ENCODE measurements at regions not wholly inside any gene's neighbourhood (a gene's known extent, or its start where the extent isn't known, plus 50 kb on each side); places are given as distances from the start of the nearest gene placed in this dataset.
A peak's percentile ranks its signal among the peaks of the same experiment; 100 is the strongest.

GRCh38 chr15:29538044-29538443 lies 268.4 kb upstream of the NSMCE3 start:
- H3K27me3 Mint-ChIP-seq (ENCODE audit: low read depth): peaks cover 3% of the 10 kb centered on the region
- no peaks in the 10 kb centered on the region for H3K9me3 Mint-ChIP-seq
- DNase-seq (ENCODE audit: low spot score in 2 of 2, unreplicated experiment in 2 of 2): no peak
- H3K4me1 Mint-ChIP-seq: peaks cover 18% of the 10 kb centered on the region
- TF ChIP-seq CTCF (IDR thresholded peaks at IDR 0.05; ENCODE audit: unreplicated experiment): no peak
- H3K36me3 Mint-ChIP-seq: no peaks in the 10 kb centered on the region
- no peak overlapping the region for H3K4me3 Mint-ChIP-seq
- no peak overlapping the region for H3K27ac Mint-ChIP-seq

DNA sequence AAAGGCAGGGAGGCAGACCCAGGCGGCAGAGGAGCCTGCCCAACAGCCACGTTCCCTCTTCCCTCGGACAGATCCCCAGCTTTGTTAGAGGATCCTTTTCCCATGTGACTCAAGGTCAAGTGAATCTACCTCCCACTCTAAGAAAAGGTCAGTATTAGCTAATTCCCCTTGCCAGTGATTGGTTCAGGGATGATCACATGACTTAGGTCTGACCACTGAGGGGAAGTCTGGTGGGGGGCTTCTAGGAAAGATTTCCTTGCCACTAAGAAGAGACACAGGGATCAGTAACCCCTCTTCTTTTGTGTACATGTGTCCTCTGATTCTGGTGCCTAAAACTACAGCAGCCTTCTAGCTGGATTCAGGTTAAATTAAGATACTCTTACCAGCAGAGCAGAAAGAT lies 266.3 kb upstream of the NSMCE3 start:
- Mint-ChIP-seq H3K27ac (no peak overlapping the region), H3K36me3 (no peaks in the 10 kb centered on the region), H3K9me3 (no peaks in the 10 kb centered on the region), H3K27me3 (ENCODE audit: low read depth) (no peaks in the 10 kb centered on the region), H3K4me1 (peaks cover 11% of the 10 kb centered on the region), H3K4me3 (no peak overlapping the region)
- no peak for DNase-seq (ENCODE audit: low spot score in 2 of 2, unreplicated experiment in 2 of 2)
- TF ChIP-seq CTCF (IDR thresholded peaks at IDR 0.05; ENCODE audit: unreplicated experiment): no peak

GRCh38 chr15:29534378-29534777 lies 264.8 kb upstream of the NSMCE3 start:
- Mint-ChIP-seq H3K9me3 (no peaks in the 10 kb centered on the region), H3K36me3 (no peaks in the 10 kb centered on the region), H3K4me1 (peaks cover 11% of the 10 kb centered on the region), H3K27me3 (ENCODE audit: low read depth) (no peaks in the 10 kb centered on the region), H3K27ac (peak overlapping the region; percentile 55), H3K4me3 (no peak overlapping the region)
- no peak for DNase-seq (ENCODE audit: low spot score in 2 of 2, unreplicated experiment in 2 of 2)
- TF ChIP-seq CTCF (IDR thresholded peaks at IDR 0.05; ENCODE audit: unreplicated experiment): no peak

GRCh38 chr15:29533647-29534046 lies 264.0 kb upstream of the NSMCE3 start:
- H3K36me3 Mint-ChIP-seq: no peaks in the 10 kb centered on the region
- H3K4me3 Mint-ChIP-seq: no peak overlapping the region
- peaks cover 11% of the 10 kb centered on the region for H3K4me1 Mint-ChIP-seq
- no peak for TF ChIP-seq CTCF (IDR thresholded peaks at IDR 0.05; ENCODE audit: unreplicated experiment)
- H3K27me3 Mint-ChIP-seq (ENCODE audit: low read depth): no peaks in the 10 kb centered on the region
- H3K27ac Mint-ChIP-seq: no peak overlapping the region
- DNase-seq (ENCODE audit: low spot score in 2 of 2, unreplicated experiment in 2 of 2): no peak
- H3K9me3 Mint-ChIP-seq: no peaks in the 10 kb centered on the region

DNA sequence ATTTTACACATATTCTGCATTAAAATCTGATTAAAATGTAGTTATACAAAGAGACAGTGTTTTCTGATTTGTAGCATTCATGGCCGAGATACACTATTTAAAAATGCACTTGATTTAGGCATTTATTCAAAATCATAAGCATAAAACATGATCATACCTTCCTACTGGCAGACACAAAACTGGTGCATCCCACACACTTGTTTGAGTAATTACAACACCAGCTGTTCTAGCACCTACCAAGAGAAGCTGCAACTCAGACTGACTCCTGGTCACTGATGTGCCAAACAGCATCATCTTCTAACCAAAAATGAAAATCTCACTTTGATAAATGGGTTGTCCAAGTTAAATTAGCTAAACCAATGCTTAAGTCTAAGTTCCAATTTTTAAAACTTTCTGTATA lies 262.7 kb upstream of the NSMCE3 start:
- Mint-ChIP-seq H3K36me3 (no peaks in the 10 kb centered on the region), H3K4me3 (no peak overlapping the region), H3K4me1 (peaks cover 11% of the 10 kb centered on the region), H3K27me3 (ENCODE audit: low read depth) (no peaks in the 10 kb centered on the region), H3K27ac (no peak overlapping the region), H3K9me3 (no peaks in the 10 kb centered on the region)
- DNase-seq (ENCODE audit: low spot score in 2 of 2, unreplicated experiment in 2 of 2): no peak
- TF ChIP-seq CTCF (IDR thresholded peaks at IDR 0.05; ENCODE audit: unreplicated experiment): no peak

GRCh38 chr15:29530966-29531365 lies 261.3 kb upstream of the NSMCE3 start:
- Mint-ChIP-seq H3K27ac (no peak overlapping the region), H3K4me1 (peaks cover 11% of the 10 kb centered on the region), H3K9me3 (no peaks in the 10 kb centered on the region), H3K27me3 (ENCODE audit: low read depth) (peaks cover 5% of the 10 kb centered on the region), H3K36me3 (no peaks in the 10 kb centered on the region), H3K4me3 (no peak overlapping the region)
- DNase-seq (ENCODE audit: low spot score in 2 of 2, unreplicated experiment in 2 of 2): no peak
- no peak for TF ChIP-seq CTCF (IDR thresholded peaks at IDR 0.05; ENCODE audit: unreplicated experiment)
